ENCODE measurements at regions not wholly inside any gene's neighbourhood (a gene's known extent, or its start where the extent isn't known, plus 50 kb on each side); places are given as distances from the start of the nearest gene placed in this dataset.

GRCh38 chr1:243916160-243916559, 66.1 kb upstream of the AKT3 start:
- no peak for DNase-seq

DNA sequence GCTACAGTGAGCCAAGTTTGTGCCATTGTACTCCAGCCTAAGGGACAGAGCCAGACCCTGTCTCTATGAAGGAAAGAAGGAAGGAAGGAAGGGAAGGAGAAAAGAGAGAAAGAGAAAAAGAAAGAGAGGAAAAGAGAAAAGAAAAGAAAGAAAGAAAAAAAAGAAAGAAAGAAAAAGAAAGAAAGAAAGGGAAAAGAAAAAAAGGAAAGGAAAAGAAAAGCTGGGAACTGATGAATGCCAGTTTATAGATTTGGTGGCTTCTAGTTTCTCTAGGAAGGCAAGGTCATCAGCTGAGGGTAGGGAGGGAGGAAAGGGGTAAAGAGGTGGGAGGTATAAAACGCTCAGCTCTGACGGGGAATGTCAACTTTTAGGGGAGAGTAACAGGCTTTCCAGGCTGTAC, 62.3 kb upstream of the AKT3 start:
- DNase-seq: no peak

DNA sequence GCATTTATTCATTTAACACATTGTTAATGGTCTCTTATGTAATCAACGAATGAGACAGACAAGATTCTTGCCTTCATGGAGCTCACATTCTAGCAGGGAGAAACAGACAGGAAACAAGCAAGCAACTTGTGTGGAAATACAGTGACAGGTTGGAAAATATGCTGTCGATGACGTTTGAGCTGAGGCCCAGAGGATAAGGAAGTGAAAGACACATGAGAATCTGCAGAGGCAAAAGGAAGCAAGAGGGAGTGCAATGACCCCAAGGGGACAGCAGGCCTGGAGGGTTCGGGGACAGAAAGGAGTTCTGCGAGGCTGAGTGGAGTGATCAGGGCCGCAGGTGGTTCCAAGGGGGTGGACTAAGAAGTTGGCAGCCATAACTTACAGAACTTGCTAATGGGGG, 60.6 kb upstream of the AKT3 start:
- no peak for DNase-seq

DNA sequence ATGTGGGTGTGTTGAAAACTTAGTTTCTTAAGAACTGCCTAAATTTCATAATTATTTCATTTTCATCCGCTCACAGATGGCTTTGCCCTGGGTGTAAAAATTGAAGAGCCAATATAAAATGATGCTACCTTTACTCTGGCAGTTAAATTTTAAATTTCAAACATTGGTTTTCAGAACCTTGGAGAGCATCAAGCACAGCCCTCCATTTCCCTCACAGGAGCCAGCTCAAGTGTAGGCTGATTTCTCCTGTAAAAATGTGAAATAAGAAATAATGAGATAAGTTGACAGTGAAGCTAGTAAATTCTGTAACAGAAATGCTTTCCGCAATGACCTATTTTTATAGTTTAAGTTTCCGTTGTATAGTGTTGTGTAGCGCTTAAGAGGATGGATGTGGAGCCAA, 53.9 kb upstream of the AKT3 start:
- peak; percentile 27 for DNase-seq

GRCh38 chr1:243903041-243903440, 53.0 kb upstream of the AKT3 start:
- no peak for DNase-seq

DNA sequence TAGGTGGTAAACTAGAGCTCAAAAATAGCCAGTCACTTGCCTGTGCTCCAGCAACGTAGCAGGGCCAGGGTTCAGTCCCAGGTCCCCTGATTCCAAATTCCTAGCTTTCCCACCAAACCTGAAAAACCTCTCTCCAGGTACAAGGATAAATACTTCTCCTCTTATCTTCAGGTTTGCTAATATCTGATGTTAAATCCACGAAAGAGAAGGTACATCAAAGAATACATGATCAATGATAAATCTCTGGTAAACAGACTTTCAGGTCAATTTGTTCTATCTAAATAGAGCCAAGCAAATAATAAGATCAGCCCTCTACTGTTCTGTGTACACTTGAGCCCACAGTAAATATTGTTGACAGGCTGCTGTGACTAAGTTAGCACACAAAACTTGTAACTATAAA, 52.1 kb upstream of the AKT3 start:
- no peak for DNase-seq

Measured in muscle of arm (tissue), 1 donor.